Right lobe of liver (tissue), 4 donors: ENCODE measurements at regions not wholly inside any gene's neighbourhood (a gene's known extent, or its start where the extent isn't known, plus 50 kb on each side); places are given as distances from the start of the nearest gene placed in this dataset.

ENCODE experiments used
- POLR2A ChIP-seq: fragments of 450-650 bp; IDR thresholded peaks from one replicate; pipeline ENCODE4 v1.6.1; 2017; ENCODE audit warnings: antibody characterized with exemption, mild to moderate bottlenecking
- TF ChIP-seq, protein P1 (sequence below), 4 donors: fragments of 200-600 bp in 3 of 4; fragments of 450-650 bp in 1 of 4; IDR thresholded peaks; one replicate each; pipeline versions ENCODE4 v1.5.1 to v1.8.0; 2016 to 2022; ENCODE audit warnings: antibody characterized with exemption in 4 of 4, mild to moderate bottlenecking in 2 of 4
- donor health status: DM: no; HTN: no; CAD: no.
- donor health status: DM: no; HTN: no; CAD: no.
- donor health status: DM: no; HTN: yes; CAD: no.

DNA sequence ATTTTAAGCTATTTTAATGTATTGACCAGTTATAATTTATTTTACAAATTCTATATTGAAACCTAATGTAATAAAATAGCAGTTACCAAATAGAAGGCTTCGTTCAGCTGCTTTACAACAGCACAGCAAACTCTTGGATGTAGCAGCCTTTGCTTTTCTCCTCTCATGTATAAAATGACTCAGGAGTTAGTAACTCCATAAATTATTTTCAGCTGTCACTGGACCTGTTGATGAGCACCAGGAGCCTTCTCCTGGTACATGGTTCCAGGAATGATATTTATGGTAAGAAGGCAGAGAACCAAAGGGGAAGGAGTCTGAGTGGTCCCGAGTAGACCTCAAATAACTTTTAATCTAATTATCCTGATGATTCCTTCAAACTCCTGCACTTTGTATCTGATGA lies 256.4 kb upstream of the NETO1 start:
- TF ChIP-seq, protein P1, sequence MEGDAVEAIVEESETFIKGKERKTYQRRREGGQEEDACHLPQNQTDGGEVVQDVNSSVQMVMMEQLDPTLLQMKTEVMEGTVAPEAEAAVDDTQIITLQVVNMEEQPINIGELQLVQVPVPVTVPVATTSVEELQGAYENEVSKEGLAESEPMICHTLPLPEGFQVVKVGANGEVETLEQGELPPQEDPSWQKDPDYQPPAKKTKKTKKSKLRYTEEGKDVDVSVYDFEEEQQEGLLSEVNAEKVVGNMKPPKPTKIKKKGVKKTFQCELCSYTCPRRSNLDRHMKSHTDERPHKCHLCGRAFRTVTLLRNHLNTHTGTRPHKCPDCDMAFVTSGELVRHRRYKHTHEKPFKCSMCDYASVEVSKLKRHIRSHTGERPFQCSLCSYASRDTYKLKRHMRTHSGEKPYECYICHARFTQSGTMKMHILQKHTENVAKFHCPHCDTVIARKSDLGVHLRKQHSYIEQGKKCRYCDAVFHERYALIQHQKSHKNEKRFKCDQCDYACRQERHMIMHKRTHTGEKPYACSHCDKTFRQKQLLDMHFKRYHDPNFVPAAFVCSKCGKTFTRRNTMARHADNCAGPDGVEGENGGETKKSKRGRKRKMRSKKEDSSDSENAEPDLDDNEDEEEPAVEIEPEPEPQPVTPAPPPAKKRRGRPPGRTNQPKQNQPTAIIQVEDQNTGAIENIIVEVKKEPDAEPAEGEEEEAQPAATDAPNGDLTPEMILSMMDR (IDR thresholded peaks at IDR 0.05): no peak
- TF ChIP-seq POLR2A: no peak
